ENCODE measurements at regions not wholly inside any gene's neighbourhood (a gene's known extent, or its start where the extent isn't known, plus 50 kb on each side); places are given as distances from the start of the nearest gene placed in this dataset.
A peak's percentile ranks its signal among the peaks of the same experiment; 100 is the strongest.
"Not testable (repeated sequence)": the region's sequence is repeated elsewhere in the genome, so short reads cannot be mapped to it uniquely, and the experiment has no call there.

- no peaks in the 10 kb centered on the region for H3K27me3 ChIP-seq (ENCODE audit: insufficient read depth, low read length, poor library complexity, severe bottlenecking)
- no peak overlapping the region for H3K4me3 ChIP-seq (ENCODE audit: low read length, poor library complexity, severe bottlenecking)
- TF ChIP-seq CTCF (conservative IDR thresholded peaks at IDR 0.05; ENCODE audit: low read length) (no peak), EZH2phosphoT487 (IDR thresholded peaks at IDR 0.05; ENCODE audit: borderline replicate concordance) (no peak)
- no peaks in the 10 kb centered on the region for H3K36me3 ChIP-seq (ENCODE audit: insufficient read depth, low read length)
- H3K9ac ChIP-seq (ENCODE audit: low read depth, low read length, poor library complexity, severe bottlenecking): no peak overlapping the region
- no peak overlapping the region for H3K4me2 ChIP-seq (ENCODE audit: low read depth, low read length, poor library complexity, severe bottlenecking)
- H3K9me3 ChIP-seq (ENCODE audit: insufficient read depth, low read depth, low read length): no peaks in the 10 kb centered on the region
- H3K79me2 ChIP-seq (ENCODE audit: insufficient read depth, low read length): no peaks in the 10 kb centered on the region
- no peaks in the 10 kb centered on the region for H3F3A ChIP-seq (ENCODE audit: low read depth)
- H3K4me1 ChIP-seq (ENCODE audit: insufficient read depth, low read length, poor library complexity, severe bottlenecking): no peaks in the 10 kb centered on the region
- H4K20me1 ChIP-seq (ENCODE audit: insufficient read depth, low read length, poor library complexity, severe bottlenecking): no peaks in the 10 kb centered on the region
- no peaks in the 10 kb centered on the region for H3K9me2 ChIP-seq (replicated peaks; ENCODE audit: low read depth, low read length)
- H2AFZ ChIP-seq (ENCODE audit: low read length): no peak overlapping the region
These were observed 308.5 kb upstream of the MAGI2 start for GRCh38 chr7:79761876-79762429.

- not testable (repeated sequence) for H3K9ac ChIP-seq (ENCODE audit: low read depth, low read length, poor library complexity, severe bottlenecking); H3K9me2 ChIP-seq (replicated peaks; ENCODE audit: low read depth, low read length); H3K36me3 ChIP-seq (ENCODE audit: insufficient read depth, low read length); H3K4me2 ChIP-seq (ENCODE audit: low read depth, low read length, poor library complexity, severe bottlenecking); H3K27me3 ChIP-seq (ENCODE audit: insufficient read depth, low read length, poor library complexity, severe bottlenecking); H3K9me3 ChIP-seq (ENCODE audit: insufficient read depth, low read depth, low read length); H2AFZ ChIP-seq (ENCODE audit: low read length); H3K4me3 ChIP-seq (ENCODE audit: low read length, poor library complexity, severe bottlenecking); H3F3A ChIP-seq (ENCODE audit: low read depth); H4K20me1 ChIP-seq (ENCODE audit: insufficient read depth, low read length, poor library complexity, severe bottlenecking); H3K79me2 ChIP-seq (ENCODE audit: insufficient read depth, low read length)
- H3K4me1 ChIP-seq (ENCODE audit: insufficient read depth, low read length, poor library complexity, severe bottlenecking): peaks cover 14% of the 10 kb centered on the region
These were observed 297.5 kb upstream of the MAGI2 start for GRCh38 chr7:79750941-79751340.

GRCh38 chr7:79749856-79750255 is 296.4 kb upstream of the MAGI2 start:
- Histone ChIP-seq H3K36me3 (ENCODE audit: insufficient read depth, low read length) (no peaks in the 10 kb centered on the region), H3K9me2 (replicated peaks; ENCODE audit: low read depth, low read length) (no peaks in the 10 kb centered on the region), H4K20me1 (ENCODE audit: insufficient read depth, low read length, poor library complexity, severe bottlenecking) (no peaks in the 10 kb centered on the region), H3K4me1 (ENCODE audit: insufficient read depth, low read length, poor library complexity, severe bottlenecking) (peaks cover 14% of the 10 kb centered on the region), H3K4me3 (ENCODE audit: low read length, poor library complexity, severe bottlenecking) (no peak overlapping the region), H3K9me3 (ENCODE audit: insufficient read depth, low read depth, low read length) (no peaks in the 10 kb centered on the region), H3K79me2 (ENCODE audit: insufficient read depth, low read length) (no peaks in the 10 kb centered on the region), H3K4me2 (ENCODE audit: low read depth, low read length, poor library complexity, severe bottlenecking) (peak overlapping the region; percentile 42), H3K27me3 (ENCODE audit: insufficient read depth, low read length, poor library complexity, severe bottlenecking) (no peaks in the 10 kb centered on the region), H2AFZ (ENCODE audit: low read length) (no peak overlapping the region), H3K9ac (ENCODE audit: low read depth, low read length, poor library complexity, severe bottlenecking) (no peak overlapping the region), H3F3A (ENCODE audit: low read depth) (no peaks in the 10 kb centered on the region)
- no peak for TF ChIP-seq EZH2phosphoT487 (IDR thresholded peaks at IDR 0.05; ENCODE audit: borderline replicate concordance)
- TF ChIP-seq CTCF (conservative IDR thresholded peaks at IDR 0.05; ENCODE audit: low read length): no peak

GRCh38 chr7:79741684-79742083 is 288.2 kb upstream of the MAGI2 start:
- Histone ChIP-seq H2AFZ (ENCODE audit: low read length) (no peak overlapping the region), H3K4me1 (ENCODE audit: insufficient read depth, low read length, poor library complexity, severe bottlenecking) (no peaks in the 10 kb centered on the region), H3K36me3 (ENCODE audit: insufficient read depth, low read length) (no peaks in the 10 kb centered on the region), H3K4me3 (ENCODE audit: low read length, poor library complexity, severe bottlenecking) (no peak overlapping the region), H3K9me2 (replicated peaks; ENCODE audit: low read depth, low read length) (no peaks in the 10 kb centered on the region), H3F3A (ENCODE audit: low read depth) (no peaks in the 10 kb centered on the region), H3K9ac (ENCODE audit: low read depth, low read length, poor library complexity, severe bottlenecking) (no peak overlapping the region), H3K9me3 (ENCODE audit: insufficient read depth, low read depth, low read length) (no peaks in the 10 kb centered on the region), H3K4me2 (ENCODE audit: low read depth, low read length, poor library complexity, severe bottlenecking) (no peak overlapping the region), H3K27me3 (ENCODE audit: insufficient read depth, low read length, poor library complexity, severe bottlenecking) (no peaks in the 10 kb centered on the region), H4K20me1 (ENCODE audit: insufficient read depth, low read length, poor library complexity, severe bottlenecking) (no peaks in the 10 kb centered on the region), H3K79me2 (ENCODE audit: insufficient read depth, low read length) (no peaks in the 10 kb centered on the region)
- TF ChIP-seq EZH2phosphoT487 (IDR thresholded peaks at IDR 0.05; ENCODE audit: borderline replicate concordance) (no peak), CTCF (conservative IDR thresholded peaks at IDR 0.05; ENCODE audit: low read length) (peak; percentile 39)
